Naive thymus-derived CD4-positive, alpha-beta T cell (primary cell): ENCODE measurements at regions not wholly inside any gene's neighbourhood (a gene's known extent, or its start where the extent isn't known, plus 50 kb on each side); places are given as distances from the start of the nearest gene placed in this dataset.

ENCODE experiments used
- ATAC-seq: fragments of 150-1000 bp; cut with Tn5 transposase; 2 replicates; pipeline ENCODE4 v1.10.0; 2021; ENCODE audit warnings: mild to moderate bottlenecking, moderate library complexity
- CTCF ChIA-PET: fragments of 350-600 bp; sonication (Branson Sonifier 250); formaldehyde crosslinking; loops from one replicate; lab custom pipeline; 2021; ENCODE audit warnings: antibody characterized with exemption; lab: Charles Lee
- POLR2A ChIA-PET: fragments of 350-600 bp; sonication (Branson Sonifier 250); formaldehyde crosslinking; loops from one replicate; lab custom pipeline; 2021; ENCODE audit warnings: antibody characterized with exemption, inconsistent platforms; lab: Charles Lee
- DNase-seq, 9 donors: peaks; one replicate each; pipeline versions ENCODE4 v3.0.0 to v3.0.0-alpha.2; 2020 to 2022; ENCODE audit warnings: mixed read lengths in 1 of 9
- H3K27ac ChIP-seq: one replicate; pipeline ENCODE4 v1.7.0; 2013; ENCODE audit warnings: mild to moderate bottlenecking, low read depth, low read length, moderate library complexity
- H3K27me3 ChIP-seq, 2 donors: one replicate each; pipeline ENCODE4 v1.7.0; 2013; ENCODE audit warnings: low read length in 2 of 2, mild to moderate bottlenecking in 2 of 2, moderate library complexity in 2 of 2; ENCODE audit not compliant: control insufficient read depth in 2 of 2, insufficient read depth in 2 of 2
- H3K36me3 ChIP-seq, 3 experiments: 1 replicate in 2 of 3; 2 replicates in 1 of 3; pipeline ENCODE4 v1.7.0; 2013; ENCODE audit warnings: low read length in 3 of 3, mild to moderate bottlenecking in 3 of 3, moderate library complexity in 1 of 3; ENCODE audit not compliant: insufficient read depth in 3 of 3, control insufficient read depth in 2 of 3
- H3K4me1 ChIP-seq, 2 donors: one replicate each; pipeline ENCODE4 v1.7.0; 2013; ENCODE audit warnings: low read length in 2 of 2, mild to moderate bottlenecking in 2 of 2, moderate library complexity in 1 of 2; ENCODE audit not compliant: control insufficient read depth in 2 of 2, insufficient read depth in 2 of 2
- H3K4me3 ChIP-seq: 2 replicates; pipeline ENCODE4 v1.7.0; 2013; ENCODE audit warnings: mild to moderate bottlenecking, low read length
- H3K9me3 ChIP-seq, 3 experiments: 1 replicate in 2 of 3; 2 replicates in 1 of 3; pipeline ENCODE4 v1.7.0; 2013; ENCODE audit warnings: low read length in 3 of 3; ENCODE audit not compliant: control insufficient read depth in 2 of 3
- H3K27ac Mint-ChIP-seq, 9 donors: one replicate each; pipeline ENCODE4 v1.8.0; 2020 to 2022; ENCODE audit warnings: mixed read lengths in 9 of 9, mild to moderate bottlenecking in 8 of 9, moderate library complexity in 5 of 9, inconsistent platforms in 2 of 9
- H3K27me3 Mint-ChIP-seq, 5 donors: one replicate each; pipeline ENCODE4 v1.8.0; 2021 to 2022; ENCODE audit warnings: mixed read lengths in 5 of 5, mild to moderate bottlenecking in 1 of 5
- H3K36me3 Mint-ChIP-seq, 5 donors: one replicate each; pipeline ENCODE4 v1.8.0; 2020 to 2022; ENCODE audit warnings: mixed read lengths in 5 of 5, mild to moderate bottlenecking in 3 of 5, inconsistent platforms in 1 of 5
- H3K4me1 Mint-ChIP-seq, 7 donors: one replicate each; pipeline ENCODE4 v1.8.0; 2020 to 2022; ENCODE audit warnings: mixed read lengths in 7 of 7, mild to moderate bottlenecking in 3 of 7, inconsistent platforms in 1 of 7
- H3K4me3 Mint-ChIP-seq, 10 donors: one replicate each; pipeline ENCODE4 v1.8.0; 2020 to 2022; ENCODE audit warnings: mild to moderate bottlenecking in 10 of 10, mixed read lengths in 10 of 10, moderate library complexity in 6 of 10, inconsistent platforms in 2 of 10
- H3K9me3 Mint-ChIP-seq, 11 donors: one replicate each; pipeline ENCODE4 v1.8.0; 2020 to 2022; ENCODE audit warnings: mixed read lengths in 11 of 11, mild to moderate bottlenecking in 4 of 11, inconsistent platforms in 1 of 11, moderate library complexity in 1 of 11
- intact Hi-C, 2 donors: fragments of 100-400 bp; cut with micrococcal nuclease; formaldehyde crosslinking; loops; one replicate each; pipeline ENCODE4 v1.15.1; 2023

DNA sequence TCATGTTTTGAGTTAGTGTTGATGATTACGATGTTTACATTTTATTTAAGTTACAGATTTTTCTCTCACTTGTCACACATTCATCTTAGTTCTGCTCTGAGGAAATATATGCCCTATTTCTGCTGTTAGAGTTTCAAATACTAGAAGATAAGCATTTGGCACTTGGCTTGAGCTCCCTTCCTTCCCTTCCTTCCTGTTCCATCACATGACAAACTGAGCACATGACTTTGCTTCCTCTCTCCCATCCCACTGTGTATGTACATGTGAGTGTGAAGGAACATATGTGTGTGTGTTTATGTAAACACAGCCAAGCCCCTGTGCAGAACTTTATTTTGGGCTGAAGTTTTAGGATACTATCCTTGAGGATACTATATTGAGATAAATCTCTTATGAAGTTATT, 795.9 kb upstream of the IGFBP3 start:
- H3K9me3 ChIP-seq: no peaks in the 10 kb centered on the region
- ATAC-seq (no peak), DNase-seq (no peak)
- no peak overlapping the region for H3K4me3 Mint-ChIP-seq
- no peak overlapping the region for H3K4me3 ChIP-seq
- no peak overlapping the region for H3K27ac ChIP-seq
- H3K27ac Mint-ChIP-seq: no peak overlapping the region
- peaks cover 0 to 7% (median 3%) of the 10 kb centered on the region in 11 donors for H3K9me3 Mint-ChIP-seq
- H3K4me1 ChIP-seq: no peaks in the 10 kb centered on the region
- no peaks in the 10 kb centered on the region for H3K36me3 ChIP-seq
- peaks cover 0 to 4% (median 0%) of the 10 kb centered on the region in 5 donors for H3K27me3 Mint-ChIP-seq
- H3K4me1 Mint-ChIP-seq: no peaks in the 10 kb centered on the region
- H3K36me3 Mint-ChIP-seq: peaks cover 0 to 4% (median 0%) of the 10 kb centered on the region in 5 donors
- CTCF ChIA-PET: no interaction called here
- intact Hi-C loops: no loop called here
- POLR2A ChIA-PET: no interaction called here
- no peaks in the 10 kb centered on the region for H3K27me3 ChIP-seq

DNA sequence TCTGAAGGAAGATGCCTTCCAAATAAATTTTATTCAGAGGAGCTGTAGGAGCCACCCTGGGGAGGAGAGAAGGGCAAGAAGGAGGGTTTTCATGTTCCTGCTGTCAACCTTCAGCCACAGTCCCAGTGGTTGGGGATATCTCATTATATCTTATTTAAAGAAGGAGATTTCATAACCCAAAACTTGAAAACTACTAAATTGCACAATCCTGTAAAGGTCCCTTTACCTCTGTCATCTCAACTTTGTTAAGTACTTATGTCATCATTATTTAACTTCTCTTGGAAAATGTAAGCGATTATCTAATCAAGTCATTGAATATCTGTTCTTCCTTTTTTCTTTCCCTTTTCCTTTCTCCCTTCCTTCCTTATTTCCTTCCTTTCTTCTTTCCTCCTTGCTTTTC, 794.5 kb upstream of the IGFBP3 start:
- H3K36me3 ChIP-seq: no peaks in the 10 kb centered on the region
- ChIA-PET CTCF (interaction anchor here (0.5 kb wide), 1 partner anchor 24 kb away, joined by 3 read pairs; no protein-coding TSS in a partner anchor), POLR2A (no interaction called here)
- no peak overlapping the region for H3K4me3 ChIP-seq
- Mint-ChIP-seq H3K27ac (no peak overlapping the region), H3K4me1 (no peaks in the 10 kb centered on the region), H3K36me3 (peaks cover 0 to 4% (median 0%) of the 10 kb centered on the region in 5 donors), H3K4me3 (no peak overlapping the region), H3K9me3 (peaks cover 0 to 7% (median 3%) of the 10 kb centered on the region in 11 donors), H3K27me3 (peaks cover 0 to 4% (median 0%) of the 10 kb centered on the region in 5 donors)
- no peaks in the 10 kb centered on the region for H3K27me3 ChIP-seq
- no peaks in the 10 kb centered on the region for H3K4me1 ChIP-seq
- no peak for ATAC-seq
- intact Hi-C loops: no loop called here
- H3K27ac ChIP-seq: no peak overlapping the region
- no peak for DNase-seq
- H3K9me3 ChIP-seq: no peaks in the 10 kb centered on the region

DNA sequence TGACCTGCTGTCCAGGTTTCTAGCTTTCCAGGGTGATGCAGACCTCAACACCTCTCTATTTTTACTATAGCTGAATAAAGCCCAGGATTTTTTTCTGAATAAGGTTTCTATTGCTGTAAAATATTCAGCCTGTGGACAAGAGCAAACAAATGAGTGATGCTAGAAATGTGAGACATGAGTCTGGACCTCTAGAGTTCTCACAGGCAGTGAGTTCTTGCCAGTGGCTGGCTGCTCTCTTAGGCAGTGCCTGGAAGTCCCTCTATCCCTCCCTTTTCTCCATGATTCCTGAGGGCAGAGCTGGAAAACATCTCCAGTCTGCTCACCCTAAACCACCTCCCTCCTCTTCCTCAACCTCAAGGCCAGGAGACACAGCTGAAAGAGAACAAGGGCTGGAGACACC, 793.8 kb upstream of the IGFBP3 start:
- Mint-ChIP-seq H3K27me3 (peaks cover 0 to 4% (median 0%) of the 10 kb centered on the region in 5 donors), H3K36me3 (peaks cover 0 to 4% (median 0%) of the 10 kb centered on the region in 5 donors), H3K4me1 (no peaks in the 10 kb centered on the region), H3K4me3 (no peak overlapping the region), H3K27ac (no peak overlapping the region), H3K9me3 (peaks cover 0 to 7% (median 2%) of the 10 kb centered on the region in 11 donors)
- ChIA-PET CTCF (interaction anchor here (0.5 kb wide), 1 partner anchor 23 kb away, joined by 3 read pairs; no protein-coding TSS in a partner anchor), POLR2A (no interaction called here)
- ATAC-seq: no peak
- no peaks in the 10 kb centered on the region for H3K9me3 ChIP-seq
- intact Hi-C loops: no loop called here
- DNase-seq: no peak
- H3K36me3 ChIP-seq: no peaks in the 10 kb centered on the region
- H3K4me1 ChIP-seq: no peaks in the 10 kb centered on the region
- H3K4me3 ChIP-seq: no peak overlapping the region
- no peak overlapping the region for H3K27ac ChIP-seq
- H3K27me3 ChIP-seq: no peaks in the 10 kb centered on the region

DNA sequence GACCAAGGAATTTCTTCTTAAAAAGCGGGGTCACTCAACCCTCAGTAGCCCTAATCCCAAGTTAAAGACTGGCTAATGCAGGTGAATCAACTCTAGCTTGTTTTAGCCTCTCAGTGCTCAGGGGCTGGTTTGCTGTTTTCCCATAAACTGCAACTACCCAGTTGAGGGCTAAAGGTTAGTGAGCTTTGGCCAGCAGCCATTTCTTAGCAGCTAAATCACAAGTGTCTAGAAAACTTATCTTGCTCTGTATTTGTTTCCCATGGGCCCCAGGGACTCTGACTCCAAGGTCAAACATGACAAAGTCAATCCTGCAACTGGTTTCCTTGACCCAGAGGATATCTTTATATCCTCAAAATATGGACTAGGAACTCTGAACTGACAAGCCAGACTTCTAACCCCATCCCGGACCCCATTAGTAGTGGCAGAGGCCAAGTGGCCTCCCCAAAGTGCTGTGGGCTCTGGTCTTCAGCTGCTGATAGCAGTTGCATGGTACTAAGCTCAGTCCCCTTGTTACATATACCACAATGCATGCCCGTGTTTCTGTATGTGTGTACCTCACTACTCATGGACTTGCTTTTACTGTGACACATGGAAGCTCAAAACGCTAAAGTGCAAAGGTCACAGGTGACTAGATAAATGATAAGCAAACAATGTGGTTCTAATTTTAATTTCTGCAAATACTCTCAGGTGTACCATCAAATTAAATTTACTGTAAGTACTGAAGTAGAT, 793.0 kb upstream of the IGFBP3 start:
- H3K36me3 ChIP-seq: no peaks in the 10 kb centered on the region
- POLR2A ChIA-PET: no interaction called here
- H3K4me1 ChIP-seq: no peaks in the 10 kb centered on the region
- no peak overlapping the region for H3K4me3 Mint-ChIP-seq
- CTCF ChIA-PET: no interaction called here
- DNase-seq (no peak), ATAC-seq (no peak)
- peaks cover 0 to 4% (median 0%) of the 10 kb centered on the region in 5 donors for H3K36me3 Mint-ChIP-seq
- peaks cover 0 to 4% (median 0%) of the 10 kb centered on the region in 5 donors for H3K27me3 Mint-ChIP-seq
- no peaks in the 10 kb centered on the region for H3K9me3 ChIP-seq
- no peak overlapping the region for H3K27ac Mint-ChIP-seq
- no peak overlapping the region for H3K4me3 ChIP-seq
- no peak overlapping the region for H3K27ac ChIP-seq
- intact Hi-C loops: no loop called here
- H3K27me3 ChIP-seq: no peaks in the 10 kb centered on the region
- H3K9me3 Mint-ChIP-seq: peaks cover 0 to 7% (median 1%) of the 10 kb centered on the region in 11 donors
- no peaks in the 10 kb centered on the region for H3K4me1 Mint-ChIP-seq

DNA sequence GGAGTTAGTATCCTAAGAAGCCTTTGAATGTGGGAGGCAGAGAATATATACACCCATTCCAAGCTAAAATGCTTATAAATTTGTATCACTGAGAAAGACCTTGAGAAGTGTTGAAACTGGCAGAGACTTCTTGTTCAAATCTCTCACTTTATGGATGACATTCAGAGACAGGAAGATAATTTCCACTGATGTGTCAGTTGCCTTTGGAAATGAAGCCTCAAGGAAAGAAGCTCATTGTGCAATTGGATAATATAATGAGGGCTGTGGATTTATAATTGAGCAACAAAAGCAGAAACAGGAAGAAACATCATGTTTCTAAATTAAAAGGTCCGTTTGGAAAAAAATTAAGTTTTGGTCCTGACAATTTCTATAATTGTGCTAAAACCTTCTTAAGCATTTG, 789.9 kb upstream of the IGFBP3 start:
- no peak for ATAC-seq
- Histone ChIP-seq H3K36me3 (no peaks in the 10 kb centered on the region), H3K4me3 (no peak overlapping the region), H3K4me1 (no peaks in the 10 kb centered on the region), H3K27ac (no peak overlapping the region), H3K9me3 (no peaks in the 10 kb centered on the region), H3K27me3 (no peaks in the 10 kb centered on the region)
- no peak for DNase-seq
- Mint-ChIP-seq H3K36me3 (peaks cover 0 to 4% (median 0%) of the 10 kb centered on the region in 5 donors), H3K27me3 (no peaks in the 10 kb centered on the region), H3K9me3 (peaks cover 0 to 11% (median 2%) of the 10 kb centered on the region in 11 donors), H3K27ac (no peak overlapping the region), H3K4me3 (no peak overlapping the region), H3K4me1 (no peaks in the 10 kb centered on the region)
- ChIA-PET POLR2A (no interaction called here), CTCF (no interaction called here)
- intact Hi-C loops: no loop called here

DNA sequence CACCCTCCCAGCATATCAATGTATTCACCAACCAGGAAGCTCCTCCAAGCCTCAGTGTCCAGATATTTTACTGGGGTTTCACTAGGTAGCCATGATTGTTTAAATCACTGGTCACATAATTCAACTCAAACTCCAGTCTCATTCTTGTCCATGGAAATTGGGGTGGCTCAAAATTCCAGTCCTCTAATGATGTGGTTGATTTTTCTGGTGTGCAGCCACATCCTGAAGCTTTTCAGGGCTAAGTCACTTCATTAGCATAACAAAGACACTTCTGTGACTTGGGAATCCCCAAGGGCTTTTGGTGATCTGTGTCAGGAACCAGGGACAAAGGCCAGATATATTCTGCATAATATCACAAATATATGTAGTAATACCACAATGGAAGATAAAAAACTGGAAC, 786.9 kb upstream of the IGFBP3 start:
- Mint-ChIP-seq H3K9me3 (peaks cover 0 to 17% (median 4%) of the 10 kb centered on the region in 11 donors), H3K4me1 (no peaks in the 10 kb centered on the region), H3K27ac (no peak overlapping the region), H3K36me3 (peaks cover 0 to 4% (median 0%) of the 10 kb centered on the region in 5 donors), H3K4me3 (no peak overlapping the region), H3K27me3 (no peaks in the 10 kb centered on the region)
- ATAC-seq (no peak), DNase-seq (no peak)
- ChIA-PET POLR2A (no interaction called here), CTCF (no interaction called here)
- Histone ChIP-seq H3K27ac (no peak overlapping the region), H3K9me3 (no peaks in the 10 kb centered on the region), H3K27me3 (no peaks in the 10 kb centered on the region), H3K4me1 (no peaks in the 10 kb centered on the region), H3K4me3 (no peak overlapping the region), H3K36me3 (no peaks in the 10 kb centered on the region)
- intact Hi-C loops: no loop called here
